Bronchial epithelial cell (primary cell): ENCODE measurements at regions not wholly inside any gene's neighbourhood (a gene's known extent, or its start where the extent isn't known, plus 50 kb on each side); places are given as distances from the start of the nearest gene placed in this dataset.

Experiments used
- DNase-seq: peaks from one replicate; pipeline ENCODE4 v3.0.0-alpha.2; 2010; ENCODE audit warnings: low read depth
- FAIRE-seq: peaks from 2 replicates; lab custom pipeline; 2011; peaks lifted over from hg19 to GRCh38; lab: Jason Lieb, UNC
- H3K27me3 ChIP-seq: 2 replicates; pipeline ENCODE4 v1.5.1; 2011; ENCODE audit warnings: low read length; ENCODE audit not compliant: control insufficient read depth, insufficient read depth
- H3K36me3 ChIP-seq: 2 replicates; pipeline ENCODE4 v1.5.1; 2011; ENCODE audit warnings: low read length; ENCODE audit not compliant: control insufficient read depth, insufficient read depth
- H3K4me3 ChIP-seq: 2 replicates; pipeline ENCODE4 v1.5.1; 2011; ENCODE audit warnings: mild to moderate bottlenecking, low read depth, low read length, control low read depth
- TF ChIP-seq, protein P1 (sequence below): IDR thresholded peaks from 2 replicates; pipeline ENCODE4 v1.5.1; 2011; ENCODE audit warnings: mild to moderate bottlenecking, moderate library complexity, low read length, control low read depth, inconsistent platforms; ENCODE audit not compliant: insufficient read depth, severe bottlenecking

DNA sequence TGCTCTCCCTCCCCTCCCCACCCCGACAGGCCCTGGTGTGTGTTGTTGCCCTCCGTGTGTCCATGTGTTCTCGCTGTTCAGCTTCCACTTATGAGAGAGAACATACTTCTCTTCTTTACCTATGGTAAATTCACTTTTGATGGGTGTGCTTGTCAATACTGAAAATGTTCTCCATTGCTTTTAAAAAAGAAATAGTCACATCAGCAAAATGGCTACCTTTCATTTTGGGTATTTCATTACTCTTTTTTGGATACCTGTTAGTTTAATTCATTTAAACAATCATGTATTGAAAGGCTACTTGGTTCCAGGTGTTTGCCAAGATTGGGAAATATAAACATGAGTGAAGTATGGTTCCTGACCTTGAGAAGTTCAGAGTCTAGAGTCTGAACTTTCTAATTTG, 107.4 kb upstream of the PITX2 start:
- FAIRE-seq: no peak
- Histone ChIP-seq H3K36me3 (no peaks in the 10 kb centered on the region), H3K4me3 (no peak overlapping the region), H3K27me3 (no peaks in the 10 kb centered on the region)
- TF ChIP-seq, protein P1, sequence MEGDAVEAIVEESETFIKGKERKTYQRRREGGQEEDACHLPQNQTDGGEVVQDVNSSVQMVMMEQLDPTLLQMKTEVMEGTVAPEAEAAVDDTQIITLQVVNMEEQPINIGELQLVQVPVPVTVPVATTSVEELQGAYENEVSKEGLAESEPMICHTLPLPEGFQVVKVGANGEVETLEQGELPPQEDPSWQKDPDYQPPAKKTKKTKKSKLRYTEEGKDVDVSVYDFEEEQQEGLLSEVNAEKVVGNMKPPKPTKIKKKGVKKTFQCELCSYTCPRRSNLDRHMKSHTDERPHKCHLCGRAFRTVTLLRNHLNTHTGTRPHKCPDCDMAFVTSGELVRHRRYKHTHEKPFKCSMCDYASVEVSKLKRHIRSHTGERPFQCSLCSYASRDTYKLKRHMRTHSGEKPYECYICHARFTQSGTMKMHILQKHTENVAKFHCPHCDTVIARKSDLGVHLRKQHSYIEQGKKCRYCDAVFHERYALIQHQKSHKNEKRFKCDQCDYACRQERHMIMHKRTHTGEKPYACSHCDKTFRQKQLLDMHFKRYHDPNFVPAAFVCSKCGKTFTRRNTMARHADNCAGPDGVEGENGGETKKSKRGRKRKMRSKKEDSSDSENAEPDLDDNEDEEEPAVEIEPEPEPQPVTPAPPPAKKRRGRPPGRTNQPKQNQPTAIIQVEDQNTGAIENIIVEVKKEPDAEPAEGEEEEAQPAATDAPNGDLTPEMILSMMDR: no peak
- no peak for DNase-seq

- FAIRE-seq: no peak
- DNase-seq: no peak
- no peaks in the 10 kb centered on the region for H3K27me3 ChIP-seq
- no peaks in the 10 kb centered on the region for H3K36me3 ChIP-seq
- no peak overlapping the region for H3K4me3 ChIP-seq
- TF ChIP-seq, protein P1: no peak
Measured at GRCh38 chr4:110733901-110734300, 111.0 kb upstream of the PITX2 start.

GRCh38 chr4:110735686-110736085, 112.8 kb upstream of the PITX2 start:
- no peak for DNase-seq
- FAIRE-seq: no peak
- no peak overlapping the region for H3K4me3 ChIP-seq
- no peaks in the 10 kb centered on the region for H3K36me3 ChIP-seq
- TF ChIP-seq, protein P1: no peak
- H3K27me3 ChIP-seq: no peaks in the 10 kb centered on the region

- TF ChIP-seq, protein P1: no peak
- DNase-seq (no peak), FAIRE-seq (no peak)
- no peaks in the 10 kb centered on the region for H3K36me3 ChIP-seq
- H3K27me3 ChIP-seq: no peaks in the 10 kb centered on the region
- H3K4me3 ChIP-seq: no peak overlapping the region
Measured at GRCh38 chr4:110737931-110738330, 115.1 kb upstream of the PITX2 start.

- no peaks in the 10 kb centered on the region for H3K36me3 ChIP-seq
- no peak overlapping the region for H3K4me3 ChIP-seq
- FAIRE-seq (no peak), DNase-seq (peak; percentile 4)
- TF ChIP-seq, protein P1: no peak
- H3K27me3 ChIP-seq: no peaks in the 10 kb centered on the region
Measured at GRCh38 chr4:110742143-110742542, 119.3 kb upstream of the PITX2 start.

GRCh38 chr4:110748071-110748470, 125.2 kb upstream of the PITX2 start:
- DNase-seq (no peak), FAIRE-seq (no peak)
- TF ChIP-seq, protein P1: no peak
- no peak overlapping the region for H3K4me3 ChIP-seq
- H3K36me3 ChIP-seq: no peaks in the 10 kb centered on the region
- H3K27me3 ChIP-seq: no peaks in the 10 kb centered on the region
